ENCODE measurements at regions not wholly inside any gene's neighbourhood (a gene's known extent, or its start where the extent isn't known, plus 50 kb on each side); places are given as distances from the start of the nearest gene placed in this dataset.

DNA sequence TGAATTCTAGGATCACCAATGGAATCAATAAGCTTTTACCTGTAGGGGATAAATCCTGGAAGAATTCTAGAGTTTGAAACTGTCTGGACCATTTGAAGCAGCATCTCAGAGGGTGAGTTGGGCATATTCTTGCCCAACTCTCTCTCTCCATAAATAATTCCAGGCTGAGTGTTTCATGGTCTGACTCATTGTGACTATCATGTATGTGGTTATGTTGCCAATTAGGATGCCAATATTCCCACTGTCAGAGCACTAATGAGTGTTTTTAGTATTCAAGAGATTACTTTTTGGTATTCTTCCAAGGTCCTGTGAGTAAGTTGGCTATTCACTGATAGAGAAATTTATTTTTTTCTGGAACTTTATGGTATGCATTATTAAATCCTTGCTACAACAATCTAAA is 456.9 kb downstream of the TOX3 start:
- TF ChIP-seq, protein P1, sequence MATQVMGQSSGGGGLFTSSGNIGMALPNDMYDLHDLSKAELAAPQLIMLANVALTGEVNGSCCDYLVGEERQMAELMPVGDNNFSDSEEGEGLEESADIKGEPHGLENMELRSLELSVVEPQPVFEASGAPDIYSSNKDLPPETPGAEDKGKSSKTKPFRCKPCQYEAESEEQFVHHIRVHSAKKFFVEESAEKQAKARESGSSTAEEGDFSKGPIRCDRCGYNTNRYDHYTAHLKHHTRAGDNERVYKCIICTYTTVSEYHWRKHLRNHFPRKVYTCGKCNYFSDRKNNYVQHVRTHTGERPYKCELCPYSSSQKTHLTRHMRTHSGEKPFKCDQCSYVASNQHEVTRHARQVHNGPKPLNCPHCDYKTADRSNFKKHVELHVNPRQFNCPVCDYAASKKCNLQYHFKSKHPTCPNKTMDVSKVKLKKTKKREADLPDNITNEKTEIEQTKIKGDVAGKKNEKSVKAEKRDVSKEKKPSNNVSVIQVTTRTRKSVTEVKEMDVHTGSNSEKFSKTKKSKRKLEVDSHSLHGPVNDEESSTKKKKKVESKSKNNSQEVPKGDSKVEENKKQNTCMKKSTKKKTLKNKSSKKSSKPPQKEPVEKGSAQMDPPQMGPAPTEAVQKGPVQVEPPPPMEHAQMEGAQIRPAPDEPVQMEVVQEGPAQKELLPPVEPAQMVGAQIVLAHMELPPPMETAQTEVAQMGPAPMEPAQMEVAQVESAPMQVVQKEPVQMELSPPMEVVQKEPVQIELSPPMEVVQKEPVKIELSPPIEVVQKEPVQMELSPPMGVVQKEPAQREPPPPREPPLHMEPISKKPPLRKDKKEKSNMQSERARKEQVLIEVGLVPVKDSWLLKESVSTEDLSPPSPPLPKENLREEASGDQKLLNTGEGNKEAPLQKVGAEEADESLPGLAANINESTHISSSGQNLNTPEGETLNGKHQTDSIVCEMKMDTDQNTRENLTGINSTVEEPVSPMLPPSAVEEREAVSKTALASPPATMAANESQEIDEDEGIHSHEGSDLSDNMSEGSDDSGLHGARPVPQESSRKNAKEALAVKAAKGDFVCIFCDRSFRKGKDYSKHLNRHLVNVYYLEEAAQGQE (IDR thresholded peaks at IDR 0.05; ENCODE audit: insufficient replicate concordance, low read depth): no peak
- TF ChIP-seq POLR2AphosphoS5 (IDR thresholded peaks at IDR 0.05; ENCODE audit: low read depth): no peak

All from HL-60 (cell line).